Tongue (tissue), 1 donor: ENCODE measurements at regions not wholly inside any gene's neighbourhood (a gene's known extent, or its start where the extent isn't known, plus 50 kb on each side); places are given as distances from the start of the nearest gene placed in this dataset.
"Not testable (repeated sequence)": the region's sequence is repeated elsewhere in the genome, so short reads cannot be mapped to it uniquely, and the experiment has no call there.

Experiments
- DNase-seq: peaks from one replicate; pipeline ENCODE4 v3.0.0-alpha.2; 2015

DNA sequence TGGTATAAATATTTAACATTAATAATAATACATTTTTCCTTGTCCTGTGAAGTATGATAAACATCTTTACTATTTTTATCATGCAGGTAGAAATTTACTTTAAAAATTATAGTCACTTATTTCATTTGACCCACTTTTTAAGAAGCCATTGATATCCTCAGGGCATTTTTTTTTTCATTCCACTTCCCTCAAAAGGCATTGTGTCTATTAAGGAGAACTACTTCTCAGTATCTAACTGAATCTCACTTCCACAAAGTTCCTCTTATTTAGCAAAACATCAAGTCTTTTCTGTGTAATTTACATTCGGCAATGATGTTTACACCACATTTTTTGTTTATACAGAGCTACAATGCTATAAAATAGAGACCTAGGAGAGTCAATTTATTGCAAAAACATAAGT lies 388.2 kb upstream of the AKR1E2 start:
- no peak for DNase-seq

DNA sequence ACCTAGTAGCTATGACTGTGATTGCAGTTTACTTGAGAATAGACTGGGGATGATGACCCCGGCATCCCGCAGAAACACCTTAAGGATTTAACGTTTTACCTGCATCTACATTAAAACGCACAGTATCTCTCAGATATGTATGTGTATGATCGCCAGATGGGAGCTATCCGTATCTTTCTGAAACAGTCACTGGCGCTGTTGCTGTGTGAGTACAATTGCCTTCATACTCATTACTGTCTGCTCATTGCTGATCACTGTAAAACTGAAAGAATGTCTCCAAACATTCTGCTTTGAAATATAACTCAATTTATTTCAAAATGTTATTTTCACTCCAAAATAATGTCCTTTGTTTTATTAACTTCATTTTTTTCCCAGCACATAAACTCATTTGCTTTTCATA lies 388.9 kb upstream of the AKR1E2 start:
- DNase-seq = no peak

DNA sequence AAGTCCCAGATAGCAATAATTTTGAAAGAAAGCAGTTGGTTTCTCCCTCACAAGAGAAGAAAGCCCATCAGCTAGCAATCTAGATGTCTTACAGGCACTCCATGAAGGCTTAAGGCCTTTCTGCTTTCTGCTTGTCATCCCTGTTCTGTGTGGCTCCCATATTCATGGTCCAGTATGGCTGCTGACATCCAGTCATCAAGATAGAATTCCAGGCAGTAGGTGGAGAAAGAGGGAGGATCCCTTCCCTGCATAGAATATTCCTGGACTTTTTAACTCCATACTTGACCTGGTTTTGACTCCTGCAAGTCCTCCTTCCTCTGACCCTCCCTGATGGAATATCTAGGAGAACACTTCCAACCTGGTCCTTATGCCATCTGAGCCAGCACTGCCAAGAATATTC lies 389.9 kb upstream of the AKR1E2 start:
- DNase-seq = no peak

DNA sequence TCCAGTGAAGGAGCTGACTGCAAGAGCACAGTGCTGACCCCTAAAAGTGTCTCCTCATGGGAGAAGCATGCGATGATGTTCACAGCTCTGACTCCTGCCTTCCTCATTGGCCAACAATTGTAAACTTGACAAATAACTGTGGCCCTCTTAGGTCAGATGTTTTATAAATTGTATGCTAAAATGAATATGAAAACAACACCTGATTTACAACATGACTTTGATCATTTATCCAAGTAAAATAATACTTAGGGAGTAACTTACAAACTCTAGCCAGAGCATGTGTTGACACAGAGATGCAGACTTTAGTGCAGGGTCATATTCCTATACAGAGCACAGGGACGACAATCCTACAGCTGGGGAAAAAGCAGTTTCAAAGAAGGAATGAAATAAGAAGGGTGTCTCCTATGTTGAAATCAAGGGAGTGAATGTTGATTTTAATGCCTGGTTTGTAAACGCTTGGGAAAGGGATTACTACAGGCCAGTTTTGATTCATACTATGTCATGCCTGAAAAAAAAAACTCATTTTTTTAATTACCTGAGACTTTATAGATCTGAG lies 391.4 kb upstream of the AKR1E2 start:
- DNase-seq = no peak

DNA sequence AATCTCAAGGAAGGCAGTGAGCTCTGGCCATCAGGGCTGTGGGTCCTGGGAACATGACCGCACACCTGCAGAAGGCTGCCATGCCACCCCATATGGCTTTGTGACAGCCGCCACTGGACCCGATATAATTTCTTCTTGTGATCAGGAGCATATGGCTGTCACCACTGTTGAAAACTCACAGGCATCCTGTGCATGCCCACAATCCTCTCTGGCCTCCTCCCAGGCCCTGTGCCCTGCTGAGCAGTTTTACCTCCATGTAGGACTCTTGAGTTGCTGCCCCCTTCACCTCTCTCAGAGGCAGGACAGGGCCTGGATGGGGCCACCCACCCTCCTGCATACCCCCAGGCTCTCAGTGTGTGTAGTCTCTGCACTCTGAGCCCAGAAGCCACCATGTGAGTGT lies 391.9 kb upstream of the AKR1E2 start:
- no peak for DNase-seq

DNA sequence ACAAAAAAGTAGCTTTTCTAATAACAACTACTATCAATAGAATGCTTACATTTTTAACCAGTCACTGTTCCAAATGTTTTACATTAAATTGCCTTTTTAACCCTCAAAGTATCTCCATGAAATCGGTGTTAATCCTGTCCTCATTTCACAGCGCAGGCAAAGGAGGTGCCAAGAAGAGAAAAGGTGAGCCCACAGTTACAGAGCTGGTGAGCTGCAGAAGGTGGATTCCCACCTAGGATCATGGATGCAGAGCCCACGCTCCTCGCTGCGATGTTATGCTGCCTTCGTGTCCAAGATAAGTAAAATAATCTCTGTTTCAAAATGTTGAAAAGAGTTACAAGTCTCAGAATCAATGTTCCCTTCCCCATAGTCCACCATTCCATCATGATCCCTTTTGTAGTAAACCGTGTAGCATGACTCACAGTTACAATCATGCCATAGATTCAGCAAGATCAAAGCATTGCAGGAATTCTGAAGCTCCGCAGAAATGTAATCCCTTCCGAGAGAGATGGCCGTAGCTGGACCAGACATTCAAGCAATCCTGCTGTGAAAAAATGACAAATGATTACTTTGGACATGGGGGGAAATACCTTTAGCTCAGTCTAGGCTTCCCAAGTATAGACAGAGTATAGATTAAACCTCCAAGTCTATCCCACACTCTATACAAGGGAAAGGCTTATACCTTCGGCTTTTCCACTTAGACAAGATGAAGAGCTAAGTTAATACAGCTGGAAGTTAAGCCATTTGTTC lies 394.7 kb upstream of the AKR1E2 start:
- DNase-seq = peak; percentile 29

DNA sequence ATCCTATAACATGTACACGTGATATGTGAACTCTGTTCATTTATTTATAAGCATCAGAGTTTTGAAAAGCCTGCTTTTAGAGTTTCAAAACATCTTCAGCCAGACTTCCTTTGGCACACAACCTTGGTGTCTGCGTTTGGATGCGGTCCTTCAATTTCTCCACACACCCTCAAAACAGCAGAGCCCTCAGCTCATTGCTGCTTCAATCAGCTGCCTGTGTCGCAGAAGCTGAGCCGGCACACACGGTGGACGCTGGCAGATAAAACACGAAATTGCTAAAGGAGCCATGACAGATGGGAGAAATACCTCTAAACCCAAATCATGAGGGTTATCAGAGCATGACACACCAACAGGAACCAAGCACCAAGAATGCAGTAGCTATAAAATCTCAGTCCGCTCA lies 396.4 kb upstream of the AKR1E2 start:
- DNase-seq = peak; percentile 55

DNA sequence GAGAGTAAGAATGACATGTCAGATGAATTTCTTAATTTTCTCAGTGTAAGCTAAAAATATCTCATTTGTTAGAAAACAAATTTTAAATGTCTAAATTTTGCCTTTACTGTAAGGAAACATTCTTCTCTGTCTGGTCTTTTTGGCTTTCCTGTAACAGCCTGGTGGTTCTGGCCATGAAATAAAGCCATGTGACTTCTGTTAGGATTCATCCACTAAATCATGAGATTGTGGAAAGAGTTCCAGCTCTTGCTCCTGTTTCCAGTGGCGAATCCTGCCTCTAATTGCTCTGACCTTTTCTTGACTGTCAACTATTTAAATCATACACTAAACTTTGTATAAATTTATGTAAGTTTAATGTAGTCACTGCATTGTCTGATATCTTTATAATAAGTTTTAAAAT lies 398.5 kb upstream of the AKR1E2 start:
- no peak for DNase-seq

DNA sequence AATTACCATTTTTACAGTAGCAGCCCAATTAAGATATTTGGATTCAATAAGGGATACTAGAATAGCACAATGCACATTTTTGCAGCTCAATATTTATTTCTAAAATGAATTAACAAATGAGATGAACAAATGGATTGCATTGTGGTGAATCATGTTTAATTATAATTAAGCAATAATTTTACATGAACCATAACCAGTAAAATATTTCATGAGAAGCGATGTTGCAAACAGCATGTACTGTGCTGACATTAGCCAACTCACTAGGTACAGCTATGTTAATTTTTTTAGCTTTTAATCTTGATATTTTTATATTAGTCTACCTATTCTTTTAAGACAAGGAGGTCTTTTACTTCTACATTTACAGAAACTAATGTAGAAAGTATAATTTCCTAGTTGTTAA lies 399.1 kb upstream of the AKR1E2 start:
- no peak for DNase-seq

DNA sequence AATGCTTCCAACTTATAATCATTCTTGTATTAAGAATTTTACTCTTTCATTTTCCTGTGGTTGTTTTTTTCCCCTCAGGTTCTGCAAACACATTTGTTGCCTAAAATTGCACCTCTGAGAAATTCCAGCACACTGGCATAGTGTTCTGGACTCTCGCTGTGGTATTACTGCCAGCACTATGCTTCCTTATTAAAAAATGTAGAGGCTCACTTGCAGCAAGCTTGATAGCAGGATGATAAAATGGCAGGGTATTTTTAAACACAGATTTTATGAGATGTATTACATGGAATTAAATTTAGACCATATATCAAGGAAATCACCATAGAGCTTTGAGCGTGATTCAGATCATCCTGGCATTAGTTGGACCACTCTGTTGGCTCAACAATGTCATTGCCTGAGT lies 416.7 kb upstream of the AKR1E2 start:
- DNase-seq = no peak

DNA sequence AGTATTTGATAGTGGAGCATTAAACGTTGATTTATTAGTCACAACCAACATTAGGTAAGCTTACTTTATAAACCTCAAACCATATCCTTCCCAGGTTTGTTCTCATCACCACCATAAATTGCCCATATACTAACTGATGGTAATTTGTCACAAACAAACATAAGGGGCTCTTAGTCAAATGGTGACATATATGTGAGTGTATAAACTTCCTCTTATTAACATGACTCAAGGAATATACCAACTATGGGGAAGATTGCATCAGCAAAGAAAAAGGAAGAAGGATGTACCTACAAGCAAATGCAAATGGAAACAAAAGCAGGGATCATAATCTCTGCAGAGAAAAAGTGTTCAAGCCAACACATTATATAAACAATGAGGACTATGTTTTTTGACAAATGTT lies 418.2 kb upstream of the AKR1E2 start:
- DNase-seq = no peak

DNA sequence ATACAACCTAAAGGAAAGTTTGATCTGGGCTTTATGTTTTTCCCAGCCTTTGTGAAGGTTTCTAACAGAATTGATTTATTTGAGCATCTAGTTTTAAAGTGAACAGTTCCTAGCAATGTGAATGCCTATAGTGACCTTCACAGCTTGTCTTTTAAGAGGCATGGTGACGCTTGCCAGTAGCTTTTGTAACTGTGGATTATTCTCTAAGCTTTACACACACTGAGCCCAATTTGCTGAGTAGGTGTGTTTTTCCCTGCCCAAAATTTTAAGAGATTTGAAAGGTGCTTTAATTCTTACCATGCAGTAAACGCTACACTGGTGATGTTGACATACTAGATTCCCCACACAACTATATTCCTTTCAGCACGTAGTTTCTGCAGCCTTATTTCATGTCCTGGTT lies 420.2 kb upstream of the AKR1E2 start:
- DNase-seq = no peak

DNA sequence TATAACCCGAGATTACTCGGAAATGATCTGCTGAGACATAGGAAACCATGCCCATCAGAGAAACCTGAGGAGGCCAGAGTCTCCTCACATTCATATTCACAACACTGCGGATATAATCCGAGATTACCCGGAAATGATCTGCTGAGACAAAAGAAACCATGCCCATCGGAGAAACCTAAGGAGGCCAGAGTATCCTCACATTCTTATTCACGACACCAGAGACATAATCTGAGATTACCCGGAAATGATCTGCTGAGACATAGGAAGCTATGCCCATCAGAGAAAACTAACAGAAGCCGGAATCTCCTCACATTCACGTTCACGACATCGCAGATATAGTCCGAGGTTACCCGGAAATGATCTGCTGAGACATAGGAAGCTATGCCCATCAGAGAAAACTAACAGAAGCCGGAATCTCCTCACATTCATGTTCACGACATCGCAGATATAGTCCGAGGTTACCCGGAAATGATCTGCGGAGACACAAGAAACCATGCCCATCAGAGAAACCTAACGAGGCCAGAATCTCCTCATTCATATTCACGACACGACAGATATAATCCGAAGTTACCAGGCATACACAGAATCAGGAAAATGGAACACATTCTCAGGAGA lies 422.3 kb upstream of the AKR1E2 start:
- no peak for DNase-seq

DNA sequence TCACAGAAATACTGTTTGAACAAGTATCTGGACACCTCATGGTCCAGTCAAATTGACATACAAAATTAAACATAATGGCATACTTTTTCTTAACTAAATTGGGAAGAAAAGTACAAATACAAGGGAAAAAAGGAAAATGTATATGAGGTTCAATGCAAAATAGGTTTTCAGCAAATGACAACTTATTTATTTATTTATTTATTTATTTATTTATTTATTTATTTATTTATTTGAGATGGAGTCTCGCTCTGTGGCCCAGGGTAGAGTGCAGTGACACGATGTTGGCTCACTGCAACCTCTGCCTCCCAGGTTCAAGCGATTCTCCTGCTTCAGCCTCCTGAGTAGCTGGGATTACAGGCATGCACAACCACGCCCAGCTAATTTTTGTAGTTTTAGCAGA lies 424.9 kb upstream of the AKR1E2 start:
- DNase-seq = not testable (repeated sequence)

DNA sequence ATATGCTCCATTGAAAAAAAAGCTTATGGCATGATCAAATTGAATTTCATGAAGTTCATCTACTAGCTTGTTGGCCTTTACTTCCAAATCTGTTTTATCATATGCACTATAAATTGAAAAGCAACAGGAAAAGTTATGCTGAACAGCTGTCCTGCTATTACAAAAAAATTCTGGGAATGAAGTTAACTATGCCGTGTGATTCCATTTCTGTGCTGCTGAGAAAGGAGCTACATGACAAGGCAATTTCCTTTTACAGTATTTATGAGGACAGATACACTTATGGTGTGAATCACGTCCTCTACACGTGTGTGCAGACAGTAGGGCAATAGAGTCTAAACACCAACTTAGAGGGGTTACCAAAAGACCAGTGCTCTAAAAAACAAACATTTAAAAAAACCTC lies 426.5 kb upstream of the AKR1E2 start:
- DNase-seq = peak; percentile 41

DNA sequence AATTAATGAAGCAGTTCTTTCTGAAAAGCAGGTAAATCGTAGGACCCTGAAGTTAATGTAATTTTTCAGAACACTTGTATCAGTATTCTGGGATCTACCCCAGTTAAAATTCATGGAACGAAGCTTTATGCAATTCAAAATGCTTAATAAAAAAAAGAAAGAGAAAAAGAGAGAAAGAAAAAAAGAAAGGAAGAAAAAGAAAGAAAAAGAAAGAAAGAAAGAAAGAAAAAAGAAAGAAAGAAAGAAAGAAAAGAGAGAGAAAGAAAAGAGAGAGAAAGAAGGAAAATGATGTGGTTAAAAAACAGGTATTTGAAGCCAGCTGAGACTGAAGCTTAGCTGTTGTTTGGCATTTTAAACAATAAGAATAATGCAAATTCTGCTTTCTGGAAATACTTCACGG lies 427.4 kb upstream of the AKR1E2 start:
- no peak for DNase-seq

DNA sequence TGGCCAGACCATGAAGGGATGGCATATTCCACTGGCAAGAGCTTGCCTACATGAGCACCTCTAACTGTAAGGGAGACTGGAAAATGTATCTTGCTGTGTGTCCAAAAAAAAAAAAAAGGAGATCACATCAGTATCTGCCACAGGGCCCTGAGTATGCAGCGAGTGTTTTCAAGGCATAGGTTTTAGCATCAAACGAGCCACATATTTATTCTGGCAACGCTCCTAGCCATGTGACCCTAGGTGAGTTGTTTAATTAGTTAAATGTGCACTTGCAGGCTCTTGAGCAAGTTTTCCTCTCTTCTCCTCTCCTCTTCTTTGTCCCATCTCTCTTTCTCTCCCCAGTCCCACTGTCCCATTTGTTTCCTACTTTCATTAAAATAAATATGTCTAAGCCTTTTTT lies 428.7 kb upstream of the AKR1E2 start:
- DNase-seq = no peak

DNA sequence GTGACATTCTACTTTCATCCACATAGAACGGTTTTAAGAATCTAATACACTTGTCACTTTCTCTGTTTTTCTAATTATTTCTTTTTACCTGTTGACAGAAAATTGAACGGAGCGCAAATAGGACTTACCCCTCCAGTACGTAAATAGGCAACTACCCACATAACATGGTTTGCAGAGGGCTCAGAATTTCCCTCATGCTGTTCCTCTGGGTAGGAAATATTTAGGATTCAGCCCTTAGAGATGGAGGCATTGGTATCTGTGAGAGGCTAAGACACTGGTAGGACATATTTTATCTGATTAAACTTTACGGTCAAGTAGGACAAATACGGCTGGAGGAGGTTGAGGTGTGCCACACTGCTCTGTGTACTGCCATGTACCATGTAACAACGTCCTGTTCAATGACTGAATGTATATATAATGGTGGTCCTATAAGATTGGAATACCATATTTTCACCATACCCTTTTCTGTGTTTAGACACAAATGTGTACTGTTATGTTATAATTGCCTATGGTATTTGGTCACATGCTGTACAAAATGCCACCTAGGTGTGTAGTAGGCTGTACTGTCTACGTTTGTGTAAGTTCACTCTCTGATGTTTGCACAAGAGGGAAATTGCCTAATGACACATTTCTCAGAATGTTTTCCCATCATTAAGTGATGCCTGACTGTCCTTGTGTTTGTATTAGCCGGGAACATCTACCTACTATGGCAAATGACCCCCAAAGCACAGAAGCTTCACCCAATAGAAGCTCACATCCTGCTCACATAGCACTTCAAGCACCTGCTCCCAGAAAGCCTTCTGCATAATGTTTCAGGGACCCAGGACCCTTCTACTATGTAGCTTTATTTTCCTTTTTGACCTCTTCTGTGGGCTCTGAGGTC lies 429.4 kb upstream of the AKR1E2 start:
- DNase-seq = no peak

DNA sequence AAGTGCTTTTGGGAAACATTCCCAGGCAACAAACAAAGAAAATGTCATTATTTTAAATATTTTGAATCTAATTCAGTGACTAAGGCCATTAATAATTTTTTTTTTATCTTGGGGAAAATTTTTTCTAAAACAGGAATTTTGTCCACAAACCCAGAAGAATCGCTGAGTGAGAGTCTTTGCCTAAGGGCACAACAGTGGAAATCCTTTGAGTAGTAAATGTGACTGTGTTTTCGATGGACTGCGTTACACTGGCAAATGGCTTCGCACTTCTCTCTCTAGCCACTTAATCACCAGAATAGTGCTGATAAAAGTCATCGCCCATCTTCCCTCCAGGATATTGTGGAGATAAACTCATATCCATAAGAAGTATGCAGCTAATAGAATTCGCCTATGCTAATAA lies 430.3 kb upstream of the AKR1E2 start:
- DNase-seq = no peak

DNA sequence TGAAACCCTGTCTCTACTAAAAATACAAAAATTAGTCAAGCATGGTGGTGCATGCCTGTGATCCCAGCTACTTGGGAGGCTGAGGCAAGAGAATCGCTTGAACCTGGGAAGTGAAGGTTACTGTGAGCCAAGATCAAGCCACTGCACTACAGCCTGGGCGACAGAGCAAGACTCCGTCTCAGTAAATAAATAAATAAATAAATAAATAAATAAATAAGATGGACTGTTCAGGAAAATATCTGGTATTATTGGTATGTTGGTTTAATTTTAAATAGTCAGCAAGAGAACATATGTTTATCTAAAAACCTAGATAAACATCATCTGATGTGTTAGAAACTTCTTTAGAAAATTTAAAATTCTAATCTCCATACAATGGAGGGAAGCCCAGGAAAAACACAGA lies 431.6 kb upstream of the AKR1E2 start:
- DNase-seq = not testable (repeated sequence)

DNA sequence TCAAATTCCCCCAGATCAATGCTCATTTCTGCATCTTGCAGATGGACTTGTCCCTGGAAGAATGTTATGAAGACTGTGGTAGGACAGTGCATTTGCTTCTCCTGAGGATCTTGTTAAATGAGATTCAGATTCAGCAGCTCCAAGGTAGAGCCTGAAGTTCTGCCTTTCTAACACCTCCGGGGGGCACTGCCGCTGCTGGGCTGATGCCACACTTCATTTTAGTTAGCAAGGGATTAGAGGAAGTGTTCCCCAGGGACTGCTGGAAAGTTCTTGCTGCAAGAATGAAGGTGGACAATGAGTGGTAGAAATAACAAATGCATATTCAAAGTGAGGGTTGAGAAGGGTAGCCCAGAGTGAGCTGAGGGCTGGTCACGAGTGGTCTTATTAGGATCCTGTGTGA lies 434.3 kb upstream of the AKR1E2 start:
- DNase-seq = no peak

DNA sequence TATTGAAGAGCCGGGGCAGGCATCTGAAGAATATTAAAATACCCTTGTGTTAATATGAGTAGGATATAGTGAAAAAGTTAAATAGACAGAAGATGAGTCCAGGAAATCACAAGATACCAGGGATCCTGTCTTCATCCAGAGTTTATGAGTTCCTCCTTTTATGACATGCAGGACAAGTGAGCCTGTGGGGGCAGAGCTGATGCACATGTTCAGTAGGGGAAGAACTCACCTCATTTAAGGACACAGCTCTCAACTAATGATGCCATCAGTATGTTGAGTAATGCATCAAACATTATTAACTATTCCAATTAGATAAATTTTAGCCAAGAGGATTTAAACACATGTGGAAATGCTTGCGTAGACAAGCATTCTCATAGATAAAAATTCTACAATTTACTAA lies 435.8 kb upstream of the AKR1E2 start:
- DNase-seq = no peak

DNA sequence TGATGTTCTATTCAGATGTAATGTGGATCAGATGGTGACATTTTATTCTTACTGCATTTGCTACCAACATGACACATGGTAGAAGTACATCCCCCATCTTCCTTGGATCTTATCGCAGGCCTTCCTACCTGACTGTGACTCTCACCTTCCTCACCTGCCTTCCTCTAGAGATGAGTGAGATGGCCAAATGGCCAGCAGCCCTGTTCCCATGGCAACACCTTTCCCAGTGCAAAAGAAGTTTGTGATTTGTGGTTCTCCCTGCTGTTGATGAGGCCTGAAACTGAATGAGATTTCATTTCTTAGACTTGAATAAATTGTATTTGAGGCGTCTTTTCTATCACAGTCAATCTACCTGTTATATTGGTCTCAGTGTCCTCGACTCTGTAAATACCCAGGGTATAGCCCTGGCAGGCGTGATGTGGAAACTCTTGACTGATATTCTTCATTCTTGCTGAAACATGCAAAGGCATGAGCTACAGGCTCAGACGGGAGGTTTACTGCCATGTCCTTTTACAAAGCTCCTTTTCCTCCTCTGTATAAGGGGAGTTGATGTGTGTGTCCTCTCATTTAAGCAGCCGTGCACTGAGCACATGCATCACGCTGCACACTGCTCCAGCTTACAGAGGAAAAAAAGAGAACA lies 440.7 kb upstream of the AKR1E2 start:
- DNase-seq = no peak
